HCT116 (cell line): ENCODE measurements at regions not wholly inside any gene's neighbourhood (a gene's known extent, or its start where the extent isn't known, plus 50 kb on each side); places are given as distances from the start of the nearest gene placed in this dataset.

Source experiments
- ATAC-seq: fragments of 200-7000 bp; cut with Tn5 transposase; 2 replicates; pipeline ENCODE4 v1.9.1; 2020; ENCODE audit warnings: mild to moderate bottlenecking, moderate library complexity
- BruUV-seq: library from RNA; stranded (reverse); fragments of 400-500 nt; replicated peaks from 2 replicates; lab custom pipeline; 2021; lab: Mats Ljungman, UMichigan
- CTCF ChIA-PET: fragments of 300-600 bp; sonication (Branson Sonifier 250); formaldehyde crosslinking; loops from one replicate; lab custom pipeline; 2021; ENCODE audit warnings: antibody characterized with exemption; lab: Charles Lee
- POLR2A ChIA-PET: fragments of 300-600, 350-600 bp; sonication (Branson Sonifier 250); formaldehyde crosslinking; loops from one replicate; lab custom pipeline; 2021; ENCODE audit warnings: antibody characterized with exemption; lab: Charles Lee
- RAD21 ChIA-PET, 2 experiments: fragments of 300-600 bp; sonication (Branson Sonifier 250); formaldehyde crosslinking; loops; one replicate each; lab custom pipeline; 2023; ENCODE audit warnings: low total read pairs in 2 of 2; ENCODE audit not compliant: uncharacterized antibody in 2 of 2, unreplicated experiment in 2 of 2, low non-redundant PET in 1 of 2; lab: Charles Lee
- DNase-seq: peaks from one replicate; pipeline ENCODE4 v3.0.0-alpha.2; 2010; ENCODE audit warnings: low read depth, low spot score
- H2AFZ ChIP-seq: fragments of 200-600 bp; shearing (Covaris generic), sonication (generic); 2 replicates; pipeline ENCODE4 v1.6.1; 2017; ENCODE audit warnings: low read depth, mixed run types, mixed read lengths, antibody characterized with exemption, low read length; ENCODE audit not compliant: poor library complexity, severe bottlenecking
- H3K27ac ChIP-seq: 2 replicates; pipeline ENCODE4 v1.5.1; 2012; ENCODE audit warnings: low read depth, low read length
- H3K27me3 ChIP-seq: fragments of 200-600 bp; sonication (generic); 2 replicates; pipeline ENCODE4 v1.6.1; 2016; ENCODE audit warnings: mixed run types, low read length, mixed read lengths; ENCODE audit not compliant: insufficient read depth
- H3K36me3 ChIP-seq, 2 experiments: fragments of 200-500 bp in 1 of 2; fragments of 200-600 bp in 1 of 2; sonication (Bioruptor generic) in 1 of 2; sonication (generic) in 1 of 2; 2 replicates each; pipeline versions ENCODE4 v1.5.1 to v1.6.1; 2014 to 2016; ENCODE audit warnings: low read length in 2 of 2, inconsistent platforms in 1 of 2, mixed read lengths in 1 of 2, mixed run types in 1 of 2; ENCODE audit not compliant: insufficient read depth in 2 of 2, control insufficient read depth in 1 of 2
- H3K4me1 ChIP-seq, 2 experiments: fragments of 200-600 bp in 1 of 2; sonication (generic) in 1 of 2; 2 replicates each; pipeline versions ENCODE4 v1.5.1 to v1.6.1; 2012 to 2017; ENCODE audit warnings: low read length in 2 of 2, inconsistent platforms in 1 of 2, mild to moderate bottlenecking in 1 of 2, mixed read lengths in 1 of 2, mixed run types in 1 of 2, moderate library complexity in 1 of 2; ENCODE audit not compliant: insufficient read depth in 2 of 2, control insufficient read depth in 1 of 2
- H3K4me2 ChIP-seq: fragments of 200-600 bp; sonication (generic); 2 replicates; pipeline ENCODE4 v1.6.1; 2017; ENCODE audit warnings: mixed run types, low read length, mixed read lengths
- H3K4me3 ChIP-seq, 2 experiments: fragments of 200-600 bp in 1 of 2; sonication (generic) in 1 of 2; replicated peaks in 1 of 2; 2 replicates each; pipeline ENCODE4 v1.5.1; 2011 to 2016; ENCODE audit warnings: low read length in 2 of 2, control low read depth in 1 of 2, low read depth in 1 of 2, mild to moderate bottlenecking in 1 of 2, mixed read lengths in 1 of 2, mixed run types in 1 of 2
- H3K79me2 ChIP-seq: fragments of 200-600 bp; sonication (generic); 2 replicates; pipeline ENCODE4 v1.6.1; 2017; ENCODE audit warnings: mild to moderate bottlenecking, mixed run types, low read length, moderate library complexity, mixed read lengths; ENCODE audit not compliant: insufficient read depth
- H3K9ac ChIP-seq: fragments of 200-600 bp; sonication (generic); 2 replicates; pipeline ENCODE4 v1.6.1; 2016; ENCODE audit warnings: low read length, mixed read lengths
- H3K9me2 ChIP-seq: fragments of 200-600 bp; sonication (generic), shearing (Covaris generic); 2 replicates; pipeline ENCODE4 v1.6.1; 2017; ENCODE audit warnings: mixed run types, mild to moderate bottlenecking, moderate library complexity; ENCODE audit not compliant: insufficient read depth
- H3K9me3 ChIP-seq, 2 experiments: fragments of 200-500 bp in 1 of 2; fragments of 200-600 bp in 1 of 2; sonication (Bioruptor generic) in 1 of 2; sonication (generic) in 1 of 2; 2 replicates each; pipeline ENCODE4 v1.6.1; 2014 to 2017; ENCODE audit warnings: low read length in 2 of 2, mixed read lengths in 2 of 2, inconsistent platforms in 1 of 2, low read depth in 1 of 2, mild to moderate bottlenecking in 1 of 2, mixed run types in 1 of 2, moderate library complexity in 1 of 2; ENCODE audit not compliant: control insufficient read depth in 1 of 2, insufficient read depth in 1 of 2
- H4K20me1 ChIP-seq: fragments of 200-600 bp; sonication (generic), shearing (Covaris generic); 2 replicates; pipeline ENCODE4 v1.6.1; 2017; ENCODE audit warnings: mixed run types, mild to moderate bottlenecking, moderate library complexity; ENCODE audit not compliant: insufficient read depth
- CBX3 ChIP-seq: IDR thresholded peaks from 2 replicates; pipeline ENCODE4 v1.6.1; 2012; ENCODE audit warnings: low read depth
- EGR1 ChIP-seq: IDR thresholded peaks from 2 replicates; pipeline ENCODE4 v1.6.1; 2012; ENCODE audit warnings: low read depth
- ELF1 ChIP-seq: IDR thresholded peaks from 2 replicates; pipeline ENCODE4 v1.6.1; 2012; ENCODE audit warnings: low read depth, borderline replicate concordance
- EZH2phosphoT487 ChIP-seq: fragments of 200-600 bp; IDR thresholded peaks from 2 replicates; pipeline ENCODE4 v1.6.1; 2018; ENCODE audit warnings: antibody characterized with exemption, borderline replicate concordance
- POLR2A ChIP-seq: IDR thresholded peaks from 2 replicates; pipeline ENCODE4 v1.7.0; 2011; ENCODE audit warnings: borderline replicate concordance; ENCODE audit not compliant: insufficient read depth, insufficient read length; ENCODE audit errors: extremely low read depth
- RAD21 ChIP-seq: IDR thresholded peaks from 2 replicates; pipeline ENCODE4 v1.6.1; 2012; ENCODE audit warnings: low read depth, mild to moderate bottlenecking
- SRF ChIP-seq: IDR thresholded peaks from 2 replicates; pipeline ENCODE4 v1.6.1; 2012; ENCODE audit warnings: low read depth
- TCF7L2 ChIP-seq: IDR thresholded peaks from 2 replicates; pipeline ENCODE4 v1.7.0; 2011; ENCODE audit warnings: borderline replicate concordance, inconsistent platforms; ENCODE audit not compliant: insufficient read depth, insufficient read length; ENCODE audit errors: extremely low read depth
- YY1 ChIP-seq: IDR thresholded peaks from 2 replicates; pipeline ENCODE4 v1.6.1; 2011; ENCODE audit warnings: low read length, low read depth, moderate library complexity, mild to moderate bottlenecking; ENCODE audit not compliant: insufficient replicate concordance; ENCODE audit errors: extremely low read depth
- intact Hi-C: fragments of 100-400 bp; cut with micrococcal nuclease; formaldehyde crosslinking; loops from 2 replicates; pipeline ENCODE4 v1.10.0; 2022
- TF ChIP-seq, protein P1 (sequence below): IDR thresholded peaks from 2 replicates; pipeline ENCODE4 v1.6.1; 2011; ENCODE audit warnings: mild to moderate bottlenecking, low read length, moderate library complexity; ENCODE audit not compliant: insufficient replicate concordance; ENCODE audit errors: extremely low read depth

DNA sequence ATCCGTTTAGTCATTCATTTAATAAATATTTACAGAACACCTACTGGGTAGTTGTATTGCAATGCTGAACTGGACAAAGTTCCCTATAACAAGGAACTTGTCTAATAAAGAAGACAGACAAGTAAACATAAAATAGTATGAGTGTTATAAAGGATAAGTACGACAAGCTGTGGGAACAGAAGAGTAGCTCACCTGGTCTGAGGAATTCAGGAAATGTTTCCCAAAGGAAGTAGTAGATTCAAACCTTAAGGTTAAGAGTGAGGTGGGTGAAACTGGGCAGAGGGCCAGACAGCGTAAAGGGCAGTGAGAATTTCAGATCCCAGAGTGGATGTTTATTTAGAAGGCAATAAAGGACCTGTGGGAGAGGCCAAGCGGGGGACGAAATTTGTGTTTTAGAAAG lies 72.3 kb upstream of the CD2AP start:
- no peaks in the 10 kb centered on the region for H4K20me1 ChIP-seq
- ATAC-seq (no peak), DNase-seq (no peak)
- no peaks in the 10 kb centered on the region for H3K36me3 ChIP-seq
- H3K27ac ChIP-seq: no peak overlapping the region
- H3K9ac ChIP-seq: no peak overlapping the region
- intact Hi-C loops: no loop called here
- H2AFZ ChIP-seq: peak overlapping the region; percentile 8
- TF ChIP-seq EGR1 (no peak), YY1 (no peak), POLR2A (no peak), CBX3 (no peak), TCF7L2 (no peak), ELF1 (no peak), SRF (no peak), EZH2phosphoT487 (no peak), RAD21 (no peak)
- TF ChIP-seq, protein P1, sequence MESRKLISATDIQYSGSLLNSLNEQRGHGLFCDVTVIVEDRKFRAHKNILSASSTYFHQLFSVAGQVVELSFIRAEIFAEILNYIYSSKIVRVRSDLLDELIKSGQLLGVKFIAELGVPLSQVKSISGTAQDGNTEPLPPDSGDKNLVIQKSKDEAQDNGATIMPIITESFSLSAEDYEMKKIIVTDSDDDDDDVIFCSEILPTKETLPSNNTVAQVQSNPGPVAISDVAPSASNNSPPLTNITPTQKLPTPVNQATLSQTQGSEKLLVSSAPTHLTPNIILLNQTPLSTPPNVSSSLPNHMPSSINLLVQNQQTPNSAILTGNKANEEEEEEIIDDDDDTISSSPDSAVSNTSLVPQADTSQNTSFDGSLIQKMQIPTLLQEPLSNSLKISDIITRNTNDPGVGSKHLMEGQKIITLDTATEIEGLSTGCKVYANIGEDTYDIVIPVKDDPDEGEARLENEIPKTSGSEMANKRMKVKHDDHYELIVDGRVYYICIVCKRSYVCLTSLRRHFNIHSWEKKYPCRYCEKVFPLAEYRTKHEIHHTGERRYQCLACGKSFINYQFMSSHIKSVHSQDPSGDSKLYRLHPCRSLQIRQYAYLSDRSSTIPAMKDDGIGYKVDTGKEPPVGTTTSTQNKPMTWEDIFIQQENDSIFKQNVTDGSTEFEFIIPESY: no peak
- H3K4me1 ChIP-seq: peaks cover 5 to 13% of the 10 kb centered on the region in 2 experiments; a peak in 3 of 4 replicates
- POLR2A ChIA-PET: no interaction called here
- no TSS peak for BruUV-seq
- H3K4me3 ChIP-seq: no peak overlapping the region
- H3K4me2 ChIP-seq: 0 out of 2 replicates have a peak overlapping the region, but pooled peaks have one; percentile 6
- CTCF ChIA-PET: no interaction called here
- no peaks in the 10 kb centered on the region for H3K79me2 ChIP-seq
- no peaks in the 10 kb centered on the region for H3K9me2 ChIP-seq
- no peaks in the 10 kb centered on the region for H3K27me3 ChIP-seq
- no peaks in the 10 kb centered on the region for H3K9me3 ChIP-seq
- RAD21 ChIA-PET: no interaction called here
